NCI-H146 treated with DMSO at 0.1 percent for 48 hours (cell line): ENCODE measurements at regions not wholly inside any gene's neighbourhood (a gene's known extent, or its start where the extent isn't known, plus 50 kb on each side); places are given as distances from the start of the nearest gene placed in this dataset.
"Not testable (repeated sequence)": the region's sequence is repeated elsewhere in the genome, so short reads cannot be mapped to it uniquely, and the experiment has no call there.

Source experiments
- DNase-seq: peaks from one replicate; lab custom pipeline; 2025; ENCODE audit not compliant: unreplicated experiment; lab: John Stamatoyannopoulos, UW

- DNase-seq, result no peak
Observed at GRCh38 chr3:107189158-107189791, 188.0 kb upstream of the CCDC54 start.

- no peak for DNase-seq
Observed at GRCh38 chr3:107193116-107193515, 184.1 kb upstream of the CCDC54 start.

GRCh38 chr3:107198581-107199181 is 178.6 kb upstream of the CCDC54 start:
- DNase-seq, result no peak

- no peak for DNase-seq
Observed at GRCh38 chr3:107201146-107201545, 176.1 kb upstream of the CCDC54 start.

- not testable (repeated sequence) for DNase-seq
Observed at GRCh38 chr3:107202885-107203284, 174.4 kb upstream of the CCDC54 start.

GRCh38 chr3:107204121-107204520 is 173.1 kb upstream of the CCDC54 start:
- DNase-seq, result no peak

- no peak for DNase-seq
Observed at GRCh38 chr3:107205358-107205757, 171.9 kb upstream of the CCDC54 start.

- DNase-seq, result no peak
Observed at GRCh38 chr3:107206141-107206540, 171.1 kb upstream of the CCDC54 start.

- no peak for DNase-seq
Observed at GRCh38 chr3:107206945-107207344, 170.3 kb upstream of the CCDC54 start.

- DNase-seq, result no peak
Observed at GRCh38 chr3:107208100-107208499, 169.1 kb upstream of the CCDC54 start.

GRCh38 chr3:107208796-107209195 is 168.4 kb upstream of the CCDC54 start:
- DNase-seq, result no peak

- no peak for DNase-seq
Observed at GRCh38 chr3:107209302-107209990, 167.8 kb upstream of the CCDC54 start.

- DNase-seq, result no peak
Observed at GRCh38 chr3:107211608-107212007, 165.6 kb upstream of the CCDC54 start.

- no peak for DNase-seq
Observed at GRCh38 chr3:107212618-107213017, 164.6 kb upstream of the CCDC54 start.

GRCh38 chr3:107213044-107213669 is 164.1 kb upstream of the CCDC54 start:
- DNase-seq, result no peak

GRCh38 chr3:107216229-107216628 is 161.0 kb upstream of the CCDC54 start:
- DNase-seq, result no peak

- DNase-seq, result no peak
Observed at GRCh38 chr3:107216711-107217110, 160.5 kb upstream of the CCDC54 start.

- DNase-seq, result no peak
Observed at GRCh38 chr3:107217172-107217571, 160.1 kb upstream of the CCDC54 start.

- DNase-seq, result no peak
Observed at GRCh38 chr3:107218864-107219269, 158.4 kb upstream of the CCDC54 start.

- no peak for DNase-seq
Observed at GRCh38 chr3:107220538-107220937, 156.7 kb upstream of the CCDC54 start.

GRCh38 chr3:107221856-107222255 is 155.4 kb upstream of the CCDC54 start:
- no peak for DNase-seq

- no peak for DNase-seq
Observed at GRCh38 chr3:107222907-107223306, 154.3 kb upstream of the CCDC54 start.
